GM18520 (cell line): ENCODE measurements at regions not wholly inside any gene's neighbourhood (a gene's known extent, or its start where the extent isn't known, plus 50 kb on each side); places are given as distances from the start of the nearest gene placed in this dataset.
"Not testable (repeated sequence)": the region's sequence is repeated elsewhere in the genome, so short reads cannot be mapped to it uniquely, and the experiment has no call there.

Source experiments
- ATAC-seq: cut with Tn5 transposase; IDR thresholded peaks from one replicate; pipeline ENCODE4 v1.9.1; 2021; ENCODE audit not compliant: unreplicated experiment

GRCh38 chr13:78160793-78161192 is 242.2 kb upstream of the EDNRB start:
- ATAC-seq: peak; percentile 50

- ATAC-seq: no peak
Measured at GRCh38 chr13:78152415-78152814, 233.8 kb upstream of the EDNRB start.

GRCh38 chr13:78147905-78148304 is 229.3 kb upstream of the EDNRB start:
- ATAC-seq: no peak

GRCh38 chr13:78145276-78145675 is 226.6 kb upstream of the EDNRB start:
- no peak for ATAC-seq

GRCh38 chr13:78139765-78140164 is 221.1 kb upstream of the EDNRB start:
- ATAC-seq: no peak

GRCh38 chr13:78138756-78139155 is 220.1 kb upstream of the EDNRB start:
- ATAC-seq: no peak

GRCh38 chr13:78137404-78138142 is 218.9 kb upstream of the EDNRB start:
- ATAC-seq: peak; percentile 87

GRCh38 chr13:78136966-78137365 is 218.3 kb upstream of the EDNRB start:
- ATAC-seq: no peak

- ATAC-seq: no peak
Measured at GRCh38 chr13:78133511-78133910, 214.9 kb upstream of the EDNRB start.

- no peak for ATAC-seq
Measured at GRCh38 chr13:78131811-78132210, 213.2 kb upstream of the EDNRB start.

GRCh38 chr13:78131346-78131745 is 212.7 kb upstream of the EDNRB start:
- no peak for ATAC-seq

- no peak for ATAC-seq
Measured at GRCh38 chr13:78129823-78130222, 211.2 kb upstream of the EDNRB start.

GRCh38 chr13:78129359-78129758 is 210.7 kb upstream of the EDNRB start:
- no peak for ATAC-seq

- no peak for ATAC-seq
Measured at GRCh38 chr13:78121459-78122348, 203.1 kb upstream of the EDNRB start.

GRCh38 chr13:78121001-78121400 is 202.4 kb upstream of the EDNRB start:
- ATAC-seq: no peak

- not testable (repeated sequence) for ATAC-seq
Measured at GRCh38 chr13:78120144-78120543, 201.5 kb upstream of the EDNRB start.

- not testable (repeated sequence) for ATAC-seq
Measured at GRCh38 chr13:78117070-78117469, 198.4 kb upstream of the EDNRB start.

GRCh38 chr13:78105656-78106055 is 187.0 kb upstream of the EDNRB start:
- no peak for ATAC-seq

GRCh38 chr13:78103936-78104335 is 185.3 kb upstream of the EDNRB start:
- no peak for ATAC-seq

- ATAC-seq: no peak
Measured at GRCh38 chr13:78102741-78103140, 184.1 kb upstream of the EDNRB start.

GRCh38 chr13:78102121-78102677 is 183.6 kb upstream of the EDNRB start:
- no peak for ATAC-seq

GRCh38 chr13:78100486-78100885 is 181.9 kb upstream of the EDNRB start:
- no peak for ATAC-seq
